NAMALWA (cell line): ENCODE measurements at regions not wholly inside any gene's neighbourhood (a gene's known extent, or its start where the extent isn't known, plus 50 kb on each side); places are given as distances from the start of the nearest gene placed in this dataset.
A peak's percentile ranks its signal among the peaks of the same experiment; 100 is the strongest.
"Not testable (repeated sequence)": the region's sequence is repeated elsewhere in the genome, so short reads cannot be mapped to it uniquely, and the experiment has no call there.

Experiments
- DNase-seq: peaks from one replicate; pipeline ENCODE4 v3.0.0-alpha.2; 2015; ENCODE audit warnings: low spot score

GRCh38 chr22:22756551-22757201 lies 112.3 kb downstream of the GGTLC2 start:
- DNase-seq, result not testable (repeated sequence)

GRCh38 chr22:22758101-22758807 lies 113.8 kb downstream of the GGTLC2 start:
- not testable (repeated sequence) for DNase-seq

- DNase-seq, result no peak
These were observed 115.0 kb downstream of the GGTLC2 start for GRCh38 chr22:22759371-22759770.

DNA sequence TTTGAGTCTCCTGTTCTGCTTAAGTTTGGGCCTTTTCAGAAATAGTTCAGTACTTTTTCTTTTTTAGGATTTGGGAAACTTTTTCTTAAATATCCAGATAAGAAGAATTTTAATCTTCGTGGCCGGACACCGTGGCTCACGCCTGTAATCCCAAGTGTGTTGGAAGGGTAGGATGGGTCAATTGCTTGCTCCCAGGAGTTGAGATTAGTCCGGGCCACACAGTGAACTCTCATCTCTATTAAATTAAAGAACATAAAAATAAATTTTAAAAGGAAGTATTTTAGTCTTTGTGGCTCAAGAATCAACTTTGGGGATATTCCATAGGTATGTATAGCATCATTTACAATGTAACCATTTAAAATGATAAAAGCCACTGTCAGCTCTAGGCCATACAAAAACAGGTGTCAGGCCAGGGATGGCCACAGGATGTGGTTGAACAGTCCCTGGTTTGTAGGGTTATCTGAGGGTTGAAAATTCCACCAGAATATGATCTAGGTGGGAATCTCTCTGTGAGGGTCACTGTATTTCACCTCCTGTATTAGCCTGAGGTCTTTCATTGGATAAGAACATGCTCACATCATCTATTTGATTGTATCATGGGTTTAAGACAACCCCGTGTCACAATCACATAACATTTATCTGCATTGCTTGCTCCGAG lies 115.6 kb downstream of the GGTLC2 start:
- DNase-seq, result no peak

- DNase-seq, result no peak
These were observed 117.2 kb downstream of the GGTLC2 start for GRCh38 chr22:22761606-22761962.

- DNase-seq, result no peak
These were observed 117.8 kb downstream of the GGTLC2 start for GRCh38 chr22:22761963-22762772.

DNA sequence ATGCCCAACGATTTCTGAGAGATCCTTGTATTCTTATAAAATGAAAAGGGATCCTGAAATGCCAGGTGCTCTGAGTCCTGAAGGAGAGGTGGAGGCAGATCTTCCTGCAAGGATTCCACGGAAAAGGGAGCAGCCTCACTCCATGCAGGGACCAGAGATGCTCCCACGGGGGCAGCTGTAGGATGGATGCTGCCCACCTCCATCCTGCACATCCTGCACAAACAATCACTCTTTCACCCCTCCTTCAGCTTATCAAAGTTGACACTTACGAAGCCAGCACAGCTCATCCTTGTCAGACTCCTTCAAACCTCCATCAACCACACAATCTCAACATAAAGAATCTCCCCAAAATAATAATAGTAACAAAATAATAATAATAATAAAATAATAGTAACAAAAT lies 119.1 kb downstream of the GGTLC2 start:
- no peak for DNase-seq

- no peak for DNase-seq
These were observed 119.7 kb downstream of the GGTLC2 start for GRCh38 chr22:22764085-22764484.

DNA sequence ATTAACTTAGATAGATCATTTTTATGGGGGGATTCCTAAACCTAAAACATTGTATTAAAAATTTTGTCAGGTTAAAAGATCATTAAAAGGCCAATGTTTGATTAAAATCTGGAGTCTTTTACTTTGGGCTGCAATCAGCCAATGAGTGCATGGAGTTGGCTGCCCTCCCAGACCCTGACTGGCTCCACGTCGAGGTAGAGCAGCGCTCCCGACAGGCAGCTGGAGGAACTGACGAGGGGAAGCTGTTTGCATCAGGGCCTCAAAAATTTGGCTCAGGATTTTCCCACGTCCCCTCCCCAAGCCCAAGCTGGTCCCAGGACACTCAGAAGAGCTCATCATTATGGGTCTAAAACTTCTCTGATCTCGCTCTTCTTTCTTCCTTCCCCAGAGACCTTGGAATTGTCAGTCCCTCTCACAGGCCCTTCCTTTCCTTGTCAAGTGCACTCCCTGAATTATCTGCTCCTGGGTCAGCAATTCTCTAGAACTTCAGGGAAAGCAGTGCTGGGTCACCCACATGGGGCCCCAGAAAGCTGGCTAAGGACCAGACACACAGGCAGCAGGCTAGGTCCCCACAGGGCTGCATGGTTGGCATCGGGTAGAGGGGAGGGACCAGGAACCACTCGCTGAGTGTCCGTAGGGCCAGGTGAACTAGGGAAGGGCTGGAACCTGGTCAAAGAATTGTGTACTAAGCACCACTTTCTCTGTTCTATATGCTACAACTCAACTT lies 119.6 kb upstream of the IGLL5 start:
- no peak for DNase-seq

GRCh38 chr22:22768885-22769284 lies 118.7 kb upstream of the IGLL5 start:
- DNase-seq, result no peak

- DNase-seq, result no peak
These were observed 118.0 kb upstream of the IGLL5 start for GRCh38 chr22:22769434-22770279.

GRCh38 chr22:22770280-22770871 lies 117.2 kb upstream of the IGLL5 start:
- DNase-seq, result peak; percentile 50

GRCh38 chr22:22770881-22771280 lies 116.7 kb upstream of the IGLL5 start:
- DNase-seq, result no peak

GRCh38 chr22:22771696-22772377 lies 115.8 kb upstream of the IGLL5 start:
- DNase-seq, result no peak

- DNase-seq, result no peak
These were observed 115.2 kb upstream of the IGLL5 start for GRCh38 chr22:22772396-22772795.

- DNase-seq, result no peak
These were observed 114.7 kb upstream of the IGLL5 start for GRCh38 chr22:22772883-22773282.

DNA sequence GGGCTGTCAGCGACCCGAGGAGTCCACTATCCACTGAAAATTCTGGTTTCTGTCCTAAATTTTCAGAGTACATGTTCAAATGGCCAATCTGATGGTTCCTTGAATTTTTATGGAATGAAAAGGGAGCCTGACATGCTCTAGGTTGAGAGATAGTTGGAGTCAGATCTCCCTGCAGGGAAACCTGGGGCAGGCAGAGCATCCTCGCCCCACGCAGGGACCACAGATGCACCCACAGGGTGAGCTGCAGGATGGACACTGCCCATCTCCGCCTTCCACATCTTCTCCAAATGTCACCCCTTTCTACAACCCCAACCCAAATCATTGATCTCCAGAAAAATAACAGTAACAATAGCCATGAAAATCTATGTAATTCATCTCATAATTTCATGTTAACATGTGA lies 114.2 kb upstream of the IGLL5 start:
- no peak for DNase-seq

GRCh38 chr22:22773979-22774604 lies 113.5 kb upstream of the IGLL5 start:
- peak; percentile 27 for DNase-seq

- DNase-seq, result not testable (repeated sequence)
These were observed 112.9 kb upstream of the IGLL5 start for GRCh38 chr22:22774762-22775161.
